Neural cell (in vitro differentiated cells): ENCODE measurements at regions not wholly inside any gene's neighbourhood (a gene's known extent, or its start where the extent isn't known, plus 50 kb on each side); places are given as distances from the start of the nearest gene placed in this dataset.

Source experiments
- H2AFZ ChIP-seq: fragments of 200-600, 300-800 bp; sonication (generic), shearing (Covaris generic); 2 replicates; pipeline ENCODE4 v1.6.0; 2014; ENCODE audit warnings: low read depth, mild to moderate bottlenecking, antibody characterized with exemption, low read length, moderate library complexity
- H3F3A ChIP-seq: fragments of 200-600 bp; shearing (Covaris generic); 2 replicates; pipeline ENCODE4 v1.6.1; 2016; ENCODE audit warnings: mild to moderate bottlenecking, moderate library complexity, mixed read lengths, antibody characterized with exemption, low read length; ENCODE audit not compliant: insufficient read depth, poor library complexity, severe bottlenecking
- H3K27ac ChIP-seq: fragments of 200-600, 300-800 bp; sonication (generic), shearing (Covaris generic); 2 replicates; pipeline ENCODE4 v1.5.1; 2014; ENCODE audit warnings: mild to moderate bottlenecking, low read length, moderate library complexity
- H3K27me3 ChIP-seq: fragments of 300-800, 200-600 bp; sonication (generic), shearing (Covaris generic); 2 replicates; pipeline ENCODE4 v1.6.0; 2014; ENCODE audit warnings: mild to moderate bottlenecking, low read depth, low read length, moderate library complexity; ENCODE audit not compliant: insufficient read depth
- H3K36me3 ChIP-seq: fragments of 300-800, 200-600 bp; sonication (generic), shearing (Covaris generic); 2 replicates; pipeline ENCODE4 v1.5.1; 2014; ENCODE audit warnings: mild to moderate bottlenecking, antibody characterized with exemption, low read length, moderate library complexity; ENCODE audit not compliant: insufficient read depth
- H3K4me2 ChIP-seq: fragments of 300-800, 200-600 bp; sonication (generic), shearing (Covaris generic); 2 replicates; pipeline ENCODE4 v1.6.0; 2014; ENCODE audit warnings: mild to moderate bottlenecking, low read length
- H3K4me3 ChIP-seq: fragments of 300-800, 200-600 bp; sonication (generic), shearing (Covaris generic); 2 replicates; pipeline ENCODE4 v1.5.1; 2014; ENCODE audit warnings: mild to moderate bottlenecking, low read length, moderate library complexity
- H3K79me2 ChIP-seq: fragments of 200-600 bp; shearing (Covaris generic); replicated peaks from 2 replicates; pipeline ENCODE4 v1.6.0; 2014; ENCODE audit warnings: mild to moderate bottlenecking, low read length, moderate library complexity; ENCODE audit not compliant: insufficient read depth
- H3K9ac ChIP-seq: fragments of 300-800, 200-600 bp; sonication (generic), shearing (Covaris generic); 2 replicates; pipeline ENCODE4 v1.6.1; 2016; ENCODE audit warnings: mild to moderate bottlenecking, low read length, mixed read lengths
- H3K9me2 ChIP-seq: fragments of 200-600 bp; shearing (Covaris generic); 2 replicates; pipeline ENCODE4 v1.6.1; 2016; ENCODE audit warnings: mild to moderate bottlenecking, low read length, mixed read lengths; ENCODE audit not compliant: insufficient read depth
- H3K9me3 ChIP-seq: fragments of 200-600, 300-800 bp; sonication (generic), shearing (Covaris generic); 2 replicates; pipeline ENCODE4 v1.6.1; 2016; ENCODE audit warnings: mild to moderate bottlenecking, mixed run types, low read length, moderate library complexity, mixed read lengths
- H4K20me1 ChIP-seq: fragments of 200-600 bp; shearing (Covaris generic); 2 replicates; pipeline ENCODE4 v1.6.1; 2016; ENCODE audit warnings: mild to moderate bottlenecking, mixed run types; ENCODE audit not compliant: insufficient read depth
- CTCF ChIP-seq: fragments of 450-650 bp; IDR thresholded peaks from 2 replicates; pipeline ENCODE4 v1.5.1; 2014; ENCODE audit warnings: antibody characterized with exemption, mild to moderate bottlenecking, moderate library complexity; ENCODE audit not compliant: poor library complexity, severe bottlenecking
- EP300 ChIP-seq: fragments of 450-650 bp; conservative IDR thresholded peaks from 2 replicates; pipeline ENCODE4 v1.6.1; 2014; ENCODE audit warnings: antibody characterized with exemption, mild to moderate bottlenecking, moderate library complexity; ENCODE audit not compliant: poor library complexity, severe bottlenecking
- EZH2 ChIP-seq: fragments of 200-600, 300-800 bp; shearing (Covaris generic), sonication (generic); IDR thresholded peaks from 2 replicates; pipeline ENCODE4 v1.6.1; 2014; ENCODE audit warnings: antibody characterized with exemption, low read length, borderline replicate concordance, mild to moderate bottlenecking; ENCODE audit not compliant: insufficient read depth, poor library complexity, severe bottlenecking
- MXI1 ChIP-seq: fragments of 450-650 bp; conservative IDR thresholded peaks from 2 replicates; pipeline ENCODE4 v1.6.1; 2014; ENCODE audit warnings: antibody characterized with exemption, mild to moderate bottlenecking; ENCODE audit not compliant: poor library complexity, severe bottlenecking
- POLR2AphosphoS5 ChIP-seq: IDR thresholded peaks from 2 replicates; pipeline ENCODE4 v1.6.1; 2012
- RAD21 ChIP-seq: fragments of 450-650 bp; conservative IDR thresholded peaks from 2 replicates; pipeline ENCODE4 v1.6.1; 2014; ENCODE audit warnings: antibody characterized with exemption, mild to moderate bottlenecking, moderate library complexity
- REST ChIP-seq: IDR thresholded peaks from 2 replicates; pipeline ENCODE4 v1.6.1; 2012; ENCODE audit warnings: borderline replicate concordance
- SMC3 ChIP-seq: fragments of 450-650 bp; conservative IDR thresholded peaks from 2 replicates; pipeline ENCODE4 v1.6.1; 2014; ENCODE audit warnings: antibody characterized with exemption, mild to moderate bottlenecking, moderate library complexity; ENCODE audit not compliant: poor library complexity
- TAF1 ChIP-seq: IDR thresholded peaks from 2 replicates; pipeline ENCODE4 v1.6.1; 2012; ENCODE audit warnings: low read depth

GRCh38 chr2:194917519-194917918 is 739.5 kb upstream of the SLC39A10 start:
- Histone ChIP-seq H3K27me3 (no peaks in the 10 kb centered on the region), H3K9me3 (no peaks in the 10 kb centered on the region), H3K79me2 (no peaks in the 10 kb centered on the region), H3K27ac (no peak overlapping the region), H3K9me2 (no peaks in the 10 kb centered on the region), H4K20me1 (no peaks in the 10 kb centered on the region), H3K4me3 (no peak overlapping the region), H2AFZ (no peak overlapping the region), H3K36me3 (no peaks in the 10 kb centered on the region), H3F3A (no peaks in the 10 kb centered on the region), H3K9ac (no peak overlapping the region), H3K4me2 (no peak overlapping the region)
- TF ChIP-seq EP300 (no peak), POLR2AphosphoS5 (no peak), EZH2 (no peak), CTCF (no peak), RAD21 (no peak), TAF1 (no peak), SMC3 (no peak), REST (no peak), MXI1 (no peak)

- H3K9me2 ChIP-seq = no peaks in the 10 kb centered on the region
- H3K9me3 ChIP-seq = no peaks in the 10 kb centered on the region
- H3K36me3 ChIP-seq = no peaks in the 10 kb centered on the region
- no peaks in the 10 kb centered on the region for H3K27me3 ChIP-seq
- no peak overlapping the region for H2AFZ ChIP-seq
- no peaks in the 10 kb centered on the region for H4K20me1 ChIP-seq
- no peaks in the 10 kb centered on the region for H3F3A ChIP-seq
- no peak overlapping the region for H3K4me3 ChIP-seq
- H3K9ac ChIP-seq = no peak overlapping the region
- no peak overlapping the region for H3K4me2 ChIP-seq
- no peak for TF ChIP-seq EZH2
- TF ChIP-seq REST = no peak
- no peak for TF ChIP-seq EP300
- no peak for TF ChIP-seq POLR2AphosphoS5
- TF ChIP-seq CTCF = no peak
- TF ChIP-seq TAF1 = no peak
- no peak for TF ChIP-seq MXI1
- TF ChIP-seq RAD21 = no peak
- TF ChIP-seq SMC3 = no peak
- H3K79me2 ChIP-seq = no peaks in the 10 kb centered on the region
- H3K27ac ChIP-seq = no peak overlapping the region
Measured at GRCh38 chr2:194915485-194915884, 741.5 kb upstream of the SLC39A10 start.
